HG03442 (cell line): ENCODE measurements at regions not wholly inside any gene's neighbourhood (a gene's known extent, or its start where the extent isn't known, plus 50 kb on each side); places are given as distances from the start of the nearest gene placed in this dataset.

ENCODE experiments used
- ATAC-seq: cut with Tn5 transposase; IDR thresholded peaks from one replicate; pipeline ENCODE4 v1.9.1; 2021; ENCODE audit warnings: mild to moderate bottlenecking, moderate library complexity; ENCODE audit not compliant: unreplicated experiment

DNA sequence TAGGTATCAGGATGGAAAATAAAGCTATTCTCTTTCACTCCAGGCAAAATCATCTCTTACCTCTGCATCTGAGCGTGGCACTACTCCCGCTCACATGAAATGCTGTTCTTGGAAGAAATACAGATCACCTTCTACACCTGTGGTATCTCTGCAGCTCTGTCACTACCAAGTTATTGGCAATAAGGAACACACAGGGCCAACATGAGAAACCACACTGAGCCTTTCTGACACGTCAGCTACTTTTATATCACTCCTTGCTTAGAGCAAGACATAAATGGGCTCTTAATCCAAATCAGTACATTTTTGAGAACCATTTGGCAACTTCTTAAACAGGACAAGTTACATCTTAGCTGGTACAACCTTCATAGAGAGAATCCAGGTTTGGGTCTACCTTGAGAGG, 101.8 kb upstream of the GUCY1A1 start:
- ATAC-seq = no peak

- ATAC-seq = no peak
Observed at GRCh38 chr4:155564086-155564485, 102.6 kb upstream of the GUCY1A1 start.

DNA sequence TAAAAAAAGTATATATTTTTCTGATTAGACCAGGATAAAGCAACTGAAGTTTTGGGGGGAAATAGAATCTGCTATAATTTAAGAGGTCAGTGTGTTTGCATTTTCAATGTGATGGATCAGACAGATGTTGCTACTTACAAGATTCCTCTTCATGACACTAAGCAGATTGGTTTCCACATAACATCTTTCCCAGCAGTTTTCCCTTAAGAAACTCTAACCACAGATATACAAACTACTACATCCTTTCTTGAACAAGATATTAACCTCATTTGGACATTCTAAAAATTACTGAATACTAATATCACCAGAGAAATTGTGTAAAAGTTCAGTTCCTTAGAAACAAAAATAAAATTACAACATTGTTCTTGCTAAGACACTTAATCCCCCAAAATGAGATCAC, 106.7 kb upstream of the GUCY1A1 start:
- ATAC-seq = no peak

- no peak for ATAC-seq
Observed at GRCh38 chr4:155552180-155552579, 114.5 kb upstream of the GUCY1A1 start.

DNA sequence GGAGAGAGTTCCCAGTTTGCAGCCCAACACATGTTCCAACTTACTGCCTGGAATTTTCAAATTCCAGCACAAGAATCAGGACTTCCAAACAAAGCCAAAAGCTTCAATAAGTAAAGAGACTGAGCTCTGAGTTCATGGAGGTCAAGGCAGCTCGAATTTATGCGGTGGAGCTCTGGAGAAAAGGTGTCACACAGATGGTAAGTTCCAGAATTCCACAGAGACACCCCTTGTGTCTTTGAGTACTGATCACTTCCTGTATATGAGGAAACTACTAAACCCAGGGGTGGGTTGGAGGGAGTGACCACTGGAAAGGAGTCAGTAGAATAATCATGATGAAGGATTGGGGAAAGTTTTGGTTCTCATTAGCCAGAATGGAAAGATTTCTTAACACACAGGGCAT, 118.5 kb upstream of the GUCY1A1 start:
- ATAC-seq = no peak

DNA sequence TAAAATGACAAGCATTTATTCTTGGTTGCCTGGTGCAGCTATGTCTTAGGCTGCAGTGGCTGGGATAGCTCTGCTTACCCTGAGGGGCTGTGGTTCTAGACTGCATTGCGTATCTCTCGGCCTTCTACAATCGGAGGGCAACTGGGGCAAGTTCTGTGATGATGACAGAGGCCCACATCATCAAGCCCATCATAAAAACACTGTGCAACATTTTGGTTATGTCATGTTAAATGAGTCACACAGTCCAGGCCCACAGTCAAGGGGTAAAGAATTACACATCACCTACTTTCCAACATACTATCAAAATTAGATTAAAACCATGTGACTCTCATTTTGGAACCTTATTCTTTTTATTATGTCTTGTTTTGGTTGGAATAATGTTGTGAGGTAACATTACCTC, 120.2 kb upstream of the GUCY1A1 start:
- ATAC-seq = no peak

DNA sequence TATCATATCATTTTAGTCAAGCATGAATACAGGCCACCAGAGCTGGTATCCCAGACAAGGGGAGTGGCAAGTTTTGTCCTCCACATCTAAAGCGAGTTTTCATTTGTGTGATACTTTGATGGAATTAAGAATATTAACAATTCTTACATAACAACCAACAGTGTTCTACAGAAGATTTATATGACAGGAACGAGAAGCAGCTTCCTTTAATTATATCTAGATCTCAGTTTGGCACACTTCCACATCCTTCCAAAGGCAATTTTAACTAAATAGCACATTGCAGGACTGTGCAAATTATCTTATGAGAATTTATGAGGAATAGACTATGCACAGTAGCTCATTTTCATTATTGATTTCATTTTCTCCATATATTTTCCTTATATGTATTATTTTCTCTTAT, 121.2 kb upstream of the GUCY1A1 start:
- no peak for ATAC-seq

DNA sequence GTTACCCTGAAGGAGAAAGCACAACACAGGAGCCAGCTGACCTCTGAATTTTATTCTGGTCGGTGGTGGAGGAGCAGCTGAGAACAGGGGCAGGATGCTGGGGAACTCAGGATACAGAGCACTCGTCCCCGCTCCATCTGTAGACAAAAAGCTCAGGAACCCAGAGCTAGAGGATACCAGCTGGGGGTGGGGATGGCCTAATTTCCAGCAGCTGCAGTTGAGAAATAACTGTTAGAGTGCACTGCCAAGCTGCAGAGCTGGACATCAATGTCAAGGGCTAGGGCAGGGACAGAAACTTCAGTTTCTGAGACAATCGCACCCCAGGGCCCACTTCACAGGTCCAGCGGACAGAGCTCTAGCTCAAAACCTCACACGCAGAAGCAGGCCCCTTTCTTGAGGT, 122.1 kb upstream of the GUCY1A1 start:
- ATAC-seq = no peak

DNA sequence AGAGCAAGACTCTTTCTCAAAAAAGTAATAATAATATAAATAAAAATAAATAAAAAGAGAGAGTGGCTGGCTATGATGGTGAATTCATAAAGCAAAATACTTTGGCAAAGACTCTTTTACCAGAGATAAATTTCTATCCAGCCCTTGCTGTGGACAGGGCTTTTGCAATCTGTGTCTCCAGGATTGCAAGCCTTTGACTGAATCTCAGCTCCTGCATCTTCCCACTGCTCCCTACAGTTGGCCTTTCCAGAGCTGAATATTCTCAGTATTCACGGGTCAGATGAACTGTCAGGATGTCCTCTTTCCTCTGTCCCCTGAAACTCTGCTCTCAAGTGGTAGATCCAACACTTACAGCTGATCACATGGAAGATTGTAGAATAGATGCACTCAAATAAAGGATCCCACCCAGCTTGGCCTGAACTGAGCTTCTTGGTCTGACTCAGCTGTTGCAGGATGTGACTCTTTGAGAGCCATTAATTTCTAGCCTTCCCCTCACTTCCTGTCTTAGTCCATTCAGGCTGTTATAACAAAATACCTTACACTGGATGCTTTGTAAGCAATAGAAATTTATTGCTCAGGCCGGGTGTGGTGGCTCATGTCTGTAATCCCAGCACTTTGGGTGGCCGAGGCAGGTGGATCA, 123.4 kb upstream of the GUCY1A1 start:
- no peak for ATAC-seq

DNA sequence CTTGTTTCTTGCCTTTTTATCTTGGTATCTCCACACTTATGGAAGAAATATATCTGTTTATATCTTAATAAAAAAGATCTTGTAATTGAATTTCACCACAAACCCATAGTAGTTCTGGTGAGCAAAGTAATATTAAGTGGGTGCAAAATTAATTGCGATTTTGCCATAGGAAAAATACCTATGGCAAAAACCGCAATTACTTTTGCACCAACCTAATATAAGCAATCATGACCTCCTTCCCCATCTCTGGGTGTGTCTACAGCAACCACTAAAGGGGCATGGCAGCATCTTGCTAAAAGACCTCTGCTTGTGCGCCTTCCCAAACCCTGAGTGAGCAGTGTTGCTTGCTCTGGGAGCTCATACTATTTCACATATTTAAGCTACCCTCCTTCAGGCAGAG, 124.2 kb upstream of the GUCY1A1 start:
- ATAC-seq = no peak

GRCh38 chr4:155541716-155542115, 124.9 kb upstream of the GUCY1A1 start:
- ATAC-seq = no peak

GRCh38 chr4:155540698-155541097, 126.0 kb upstream of the GUCY1A1 start:
- no peak for ATAC-seq

DNA sequence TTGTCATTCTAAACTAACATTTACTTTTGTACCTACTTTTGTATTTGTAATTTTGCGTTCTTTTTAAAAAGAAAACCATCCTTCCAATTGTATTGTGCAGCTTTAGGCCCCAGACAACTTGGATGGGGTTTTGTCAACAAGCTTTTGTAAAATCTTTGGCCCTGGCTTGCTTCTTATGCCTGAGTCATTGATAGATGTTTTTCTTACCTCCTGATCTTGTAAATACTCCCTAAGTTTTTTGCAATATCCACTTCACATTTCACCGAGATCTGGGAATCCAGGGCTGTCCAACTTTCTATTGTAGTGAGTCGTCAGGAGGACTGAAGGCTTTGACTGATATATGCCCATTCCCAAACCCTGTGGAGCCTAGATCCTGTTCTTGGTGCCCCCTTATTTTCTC, 126.9 kb upstream of the GUCY1A1 start:
- ATAC-seq = no peak

DNA sequence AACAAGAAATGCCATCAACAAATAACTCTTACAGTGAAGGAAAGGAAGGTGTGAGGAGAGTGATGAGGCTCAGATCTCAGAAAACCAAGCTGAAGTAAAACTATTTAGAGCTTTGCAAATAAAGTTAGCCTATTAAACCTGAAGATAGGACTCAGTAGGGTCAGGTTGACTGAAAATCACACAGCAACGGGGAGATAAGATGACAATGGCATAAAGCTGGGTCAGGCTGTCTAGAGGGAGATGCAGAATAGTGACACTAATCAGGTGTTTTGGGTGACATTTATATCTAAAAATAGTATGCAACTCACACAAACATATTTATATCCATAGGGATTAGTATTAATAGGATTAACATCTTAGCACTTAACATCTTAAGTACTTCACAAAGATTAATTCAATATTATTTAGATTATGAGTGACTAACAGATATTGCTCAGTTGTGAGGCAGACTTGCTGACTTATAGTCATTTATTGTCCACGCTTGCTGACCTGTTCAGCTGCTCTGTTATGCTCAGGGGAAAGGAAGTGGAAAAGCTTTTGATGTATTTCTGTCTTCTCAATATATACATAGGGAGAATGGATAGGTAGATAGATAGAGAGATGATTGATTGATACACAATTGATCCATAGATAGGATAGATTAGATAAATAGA, 130.7 kb upstream of the GUCY1A1 start:
- ATAC-seq = no peak

DNA sequence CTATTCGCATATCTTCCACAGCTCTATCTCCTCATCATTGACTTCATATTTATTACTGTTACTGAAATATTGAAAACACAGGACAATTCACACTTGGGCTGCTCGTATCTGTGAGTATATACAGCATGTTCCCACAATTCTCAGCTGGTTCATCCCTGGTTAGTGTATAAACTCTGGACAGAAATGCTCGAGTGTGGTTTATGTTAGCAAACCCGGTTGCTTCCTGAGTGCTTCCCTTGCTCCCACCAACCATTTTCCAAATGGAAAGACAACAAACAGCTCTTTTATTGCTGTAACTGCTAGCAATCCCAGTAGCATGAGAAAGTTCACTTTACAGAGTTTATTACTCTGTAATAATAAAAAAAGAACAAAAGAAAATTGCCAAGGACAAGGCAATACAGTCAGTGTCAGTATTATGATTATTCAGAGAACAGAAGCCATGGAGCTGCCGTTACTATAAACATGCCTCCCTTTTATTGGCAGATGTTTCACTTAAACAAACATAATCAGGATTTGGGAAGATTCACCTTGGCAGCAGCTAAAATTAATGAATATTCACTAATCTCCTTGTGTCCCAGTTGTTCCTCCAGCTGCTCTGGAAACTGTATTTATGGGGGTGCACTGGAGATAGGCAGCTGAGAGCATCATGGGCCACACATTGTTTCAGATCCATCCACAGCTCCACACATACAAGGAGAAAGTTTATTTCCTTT, 134.1 kb upstream of the GUCY1A1 start:
- no peak for ATAC-seq

DNA sequence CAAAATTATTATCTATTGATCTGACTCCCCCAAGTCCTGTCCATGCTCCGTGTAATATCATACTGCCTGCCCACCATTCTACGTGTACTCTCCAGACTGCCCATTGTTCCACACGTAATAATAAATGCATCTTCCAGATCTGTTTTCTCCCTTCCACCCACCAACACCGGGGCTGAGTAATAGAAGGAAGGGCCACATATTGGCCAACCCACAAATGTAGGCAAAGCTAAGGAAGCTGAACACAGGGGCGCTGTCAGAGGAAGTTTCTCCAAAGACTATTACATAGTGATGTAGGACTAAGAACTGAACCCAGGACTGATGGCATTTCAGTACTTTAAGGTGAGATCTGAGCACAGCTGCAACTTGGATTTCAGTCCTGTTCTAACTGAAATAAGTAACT, 135.8 kb upstream of the GUCY1A1 start:
- no peak for ATAC-seq

GRCh38 chr4:155530290-155530689, 136.4 kb upstream of the GUCY1A1 start:
- no peak for ATAC-seq

GRCh38 chr4:155529716-155530115, 136.9 kb upstream of the GUCY1A1 start:
- ATAC-seq = no peak

DNA sequence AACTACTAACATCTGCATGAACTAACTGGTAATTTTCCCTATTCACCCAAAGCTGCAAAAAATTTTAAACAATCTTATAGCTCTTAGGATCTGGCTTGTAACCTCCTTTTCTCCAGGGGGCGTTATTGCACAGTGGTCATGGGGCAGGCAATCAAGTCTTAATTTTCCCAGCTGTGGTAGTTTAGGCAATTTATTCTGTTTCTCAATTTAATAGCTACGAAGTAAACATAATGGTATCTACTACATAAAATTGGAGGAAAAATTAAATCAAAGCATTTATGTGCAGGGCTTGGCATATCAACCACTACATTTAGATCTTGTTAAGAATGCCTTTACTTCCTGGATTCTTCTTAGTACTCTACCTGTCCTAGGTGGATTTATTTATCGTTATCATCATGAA, 137.4 kb upstream of the GUCY1A1 start:
- ATAC-seq = no peak

DNA sequence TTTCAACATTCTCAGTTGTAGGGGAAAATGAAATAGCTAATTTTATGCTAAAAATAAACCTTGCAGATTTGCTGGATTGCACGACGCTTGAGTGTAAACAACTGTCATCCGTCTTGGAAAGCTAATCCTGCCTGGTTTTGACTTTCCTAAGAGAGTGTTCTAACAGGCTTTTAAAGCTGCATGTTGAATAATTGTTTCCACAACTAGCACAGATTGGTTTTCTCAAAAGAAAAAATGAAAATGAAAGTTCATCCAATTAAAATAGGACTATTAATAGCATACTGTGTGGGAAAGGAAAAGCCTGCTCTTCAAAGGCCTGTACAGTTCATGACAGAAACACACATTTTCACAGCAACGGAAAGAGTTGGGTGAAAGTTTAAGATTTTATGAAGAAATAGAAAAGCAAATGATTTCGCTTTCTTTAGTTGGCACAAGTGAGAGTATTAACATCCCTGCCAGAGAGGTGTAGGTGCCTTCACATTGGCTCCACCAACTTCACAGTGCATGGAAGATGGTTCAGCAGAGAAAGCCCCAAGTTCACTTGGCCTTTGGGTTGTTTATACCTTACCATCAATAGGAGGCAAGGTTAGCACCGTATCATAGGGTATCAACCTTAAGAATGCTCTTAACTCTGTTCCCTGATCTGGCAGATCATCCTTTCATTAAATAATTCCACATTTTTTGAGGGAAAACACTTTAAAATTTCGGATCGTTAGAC, 140.0 kb upstream of the GUCY1A1 start:
- ATAC-seq = no peak

GRCh38 chr4:155524926-155525455, 141.7 kb upstream of the GUCY1A1 start:
- ATAC-seq = no peak
